A549 (cell line): ENCODE measurements at regions not wholly inside any gene's neighbourhood (a gene's known extent, or its start where the extent isn't known, plus 50 kb on each side); places are given as distances from the start of the nearest gene placed in this dataset.

ENCODE experiments used
- ATAC-seq, 2 experiments: fragments of 200-7000 bp in 1 of 2; fragments of >200 bp in 1 of 2; cut with Nextera tagmentation in 1 of 2; cut with Tn5 transposase in 1 of 2; 3 replicates each; pipeline versions ENCODE4 v1.8.0 to v1.9.1; 2018 to 2020; ENCODE audit warnings: mild to moderate bottlenecking in 1 of 2, moderate library complexity in 1 of 2
- CTCF ChIA-PET: fragments of 300-600 bp; sonication (Branson Sonifier 250); formaldehyde crosslinking; extraction: SDS; loops from one replicate; lab custom pipeline; 2021; ENCODE audit warnings: antibody characterized with exemption, inconsistent platforms; lab: Yijun Ruan, JAX
- POLR2A ChIA-PET: fragments of 350-600 bp; formaldehyde crosslinking; extraction: SDS; loops from one replicate; lab custom pipeline; 2021; ENCODE audit warnings: antibody characterized with exemption, inconsistent platforms; lab: Yijun Ruan, JAX
- DNase-seq, 2 experiments: peaks; one replicate each; pipeline versions ENCODE4 v3.0.0 to v3.0.0-alpha.2; 2011 to 2016; ENCODE audit warnings: low read depth in 1 of 2, low spot score in 1 of 2
- FAIRE-seq: peaks from 2 replicates; lab custom pipeline; 2011; peaks lifted over from hg19 to GRCh38; lab: Jason Lieb, UNC
- H3K27ac ChIP-seq, 2 experiments: fragments of >200 bp; sonication (Bioruptor Twin); formaldehyde crosslinking; 3 replicates each; pipeline ENCODE4 v1.5.1; 2016 to 2017
- H3K4me1 ChIP-seq: fragments of >200 bp; sonication (Bioruptor Twin); formaldehyde crosslinking; 3 replicates; pipeline ENCODE4 v1.6.1; 2016
- H3K4me2 ChIP-seq: fragments of >200 bp; sonication (Bioruptor Twin); formaldehyde crosslinking; 3 replicates; pipeline ENCODE4 v1.6.1; 2016
- H3K4me3 ChIP-seq: fragments of >200 bp; sonication (Bioruptor Twin); formaldehyde crosslinking; 3 replicates; pipeline ENCODE4 v1.5.1; 2016
- H3K9me3 ChIP-seq: fragments of >200 bp; sonication (Bioruptor Twin); formaldehyde crosslinking; 3 replicates; pipeline ENCODE4 v1.6.1; 2016
- BHLHE40 ChIP-seq: IDR thresholded peaks from 2 replicates; pipeline ENCODE4 v1.6.1; 2012; ENCODE audit warnings: low read depth, low read length, inconsistent platforms
- CBX2 ChIP-seq: fragments of 200-600 bp; sonication (generic); IDR thresholded peaks from 2 replicates; pipeline ENCODE4 v1.6.1; 2016; ENCODE audit warnings: low read depth, mild to moderate bottlenecking, borderline replicate concordance
- CEBPB ChIP-seq, 2 experiments: fragments of >200 bp in 1 of 2; sonication (Bioruptor Twin) in 1 of 2; formaldehyde crosslinking in 1 of 2; IDR thresholded peaks; 2 replicates each; pipeline ENCODE4 v1.6.1; 2012 to 2016
- CTCF ChIP-seq: fragments of >200 bp; sonication (Bioruptor Twin); formaldehyde crosslinking; IDR thresholded peaks from 3 replicates; pipeline ENCODE4 v1.5.1; 2016
- EHF ChIP-seq: fragments of 250-450 bp; sonication (Bioruptor Pico); IDR thresholded peaks from 2 replicates; pipeline ENCODE4 v1.5.0; 2020; ENCODE audit warnings: mild to moderate bottlenecking
- FOSB ChIP-seq: fragments of 250-450 bp; sonication (Bioruptor Pico); IDR thresholded peaks from 2 replicates; pipeline ENCODE4 v1.5.0; 2020; ENCODE audit warnings: mild to moderate bottlenecking, moderate library complexity
- FOXS1 ChIP-seq: fragments of 250-450 bp; sonication (Bioruptor Pico); IDR thresholded peaks from 2 replicates; pipeline ENCODE4 v1.5.0; 2020; ENCODE audit warnings: mild to moderate bottlenecking, moderate library complexity
- GATA3 ChIP-seq: IDR thresholded peaks from 2 replicates; pipeline ENCODE4 v1.6.1; 2012; ENCODE audit warnings: borderline replicate concordance
- HEYL ChIP-seq: fragments of 250-450 bp; sonication (Bioruptor Pico); IDR thresholded peaks from 2 replicates; pipeline ENCODE4 v1.8.0; 2021; ENCODE audit warnings: mild to moderate bottlenecking, moderate library complexity
- HMGXB4 ChIP-seq: fragments of 250-450 bp; sonication (Bioruptor Pico); IDR thresholded peaks from 2 replicates; pipeline ENCODE4 v1.5.0; 2021; ENCODE audit warnings: mild to moderate bottlenecking, moderate library complexity, borderline replicate concordance
- HOXB5 ChIP-seq: fragments of 250-450 bp; sonication (Bioruptor Pico); IDR thresholded peaks from 2 replicates; pipeline ENCODE4 v1.5.0; 2020; ENCODE audit warnings: mild to moderate bottlenecking, moderate library complexity
- JUN ChIP-seq, 2 experiments: fragments of >200 bp; sonication (Bioruptor Twin); formaldehyde crosslinking; IDR thresholded peaks; 2 replicates in 1 of 2; 3 replicates in 1 of 2; pipeline ENCODE4 v1.6.1; 2016 to 2017
- JUNB ChIP-seq: fragments of >200 bp; sonication (Bioruptor Twin); formaldehyde crosslinking; IDR thresholded peaks from 2 replicates; pipeline ENCODE4 v1.6.1; 2016
- KDM5A ChIP-seq: fragments of 200-600 bp; sonication (generic); IDR thresholded peaks from 2 replicates; pipeline ENCODE4 v1.6.1; 2016; ENCODE audit warnings: antibody characterized with exemption, mild to moderate bottlenecking
- MAFK ChIP-seq: fragments of 450-650 bp; IDR thresholded peaks from 2 replicates; pipeline ENCODE4 v1.6.1; 2014; ENCODE audit not compliant: partially characterized antibody
- MAX ChIP-seq: IDR thresholded peaks from 2 replicates; pipeline ENCODE4 v1.6.1; 2012
- NFE2L2 ChIP-seq: fragments of 150-350 bp; conservative IDR thresholded peaks from 2 replicates; pipeline ENCODE4 v1.6.1; 2014; ENCODE audit warnings: low read length
- PBX3 ChIP-seq: IDR thresholded peaks from 2 replicates; pipeline ENCODE4 v1.6.1; 2012
- PHF8 ChIP-seq: fragments of 200-600 bp; sonication (generic); IDR thresholded peaks from 2 replicates; pipeline ENCODE4 v1.6.1; 2016; ENCODE audit warnings: low read depth, mild to moderate bottlenecking, antibody characterized with exemption, moderate library complexity, borderline replicate concordance
- POLR2A ChIP-seq: IDR thresholded peaks from 2 replicates; pipeline ENCODE4 v1.6.1; 2012; ENCODE audit warnings: mild to moderate bottlenecking, low read length
- RARB ChIP-seq: fragments of 250-450 bp; sonication (Bioruptor Pico); IDR thresholded peaks from 2 replicates; pipeline ENCODE4 v1.8.0; 2021; ENCODE audit warnings: mild to moderate bottlenecking, moderate library complexity
- RCOR1 ChIP-seq: fragments of 150-350 bp; IDR thresholded peaks from 2 replicates; pipeline ENCODE4 v1.6.1; 2014; ENCODE audit warnings: antibody characterized with exemption, low read length, low read depth
- REST ChIP-seq: fragments of 200-600 bp; sonication (generic); IDR thresholded peaks from 2 replicates; pipeline ENCODE4 v1.6.1; 2016; ENCODE audit warnings: antibody characterized with exemption, mild to moderate bottlenecking, moderate library complexity
- RFX5 ChIP-seq: fragments of 450-650 bp; IDR thresholded peaks from 2 replicates; pipeline ENCODE4 v1.7.1; 2014; ENCODE audit warnings: antibody characterized with exemption, mild to moderate bottlenecking, moderate library complexity
- WGBS: methylation state at CpG from one replicate; pipeline ENCODE4 v1.1.6; 2017; ENCODE audit errors: missing lambda C conversion rate; 5-methylcytosine and 5-hydroxymethylcytosine counted together
- TF ChIP-seq, protein P1 (sequence below): fragments of >200 bp; sonication (Bioruptor Twin); formaldehyde crosslinking; IDR thresholded peaks from 2 replicates; pipeline ENCODE4 v1.6.1; 2016

DNA sequence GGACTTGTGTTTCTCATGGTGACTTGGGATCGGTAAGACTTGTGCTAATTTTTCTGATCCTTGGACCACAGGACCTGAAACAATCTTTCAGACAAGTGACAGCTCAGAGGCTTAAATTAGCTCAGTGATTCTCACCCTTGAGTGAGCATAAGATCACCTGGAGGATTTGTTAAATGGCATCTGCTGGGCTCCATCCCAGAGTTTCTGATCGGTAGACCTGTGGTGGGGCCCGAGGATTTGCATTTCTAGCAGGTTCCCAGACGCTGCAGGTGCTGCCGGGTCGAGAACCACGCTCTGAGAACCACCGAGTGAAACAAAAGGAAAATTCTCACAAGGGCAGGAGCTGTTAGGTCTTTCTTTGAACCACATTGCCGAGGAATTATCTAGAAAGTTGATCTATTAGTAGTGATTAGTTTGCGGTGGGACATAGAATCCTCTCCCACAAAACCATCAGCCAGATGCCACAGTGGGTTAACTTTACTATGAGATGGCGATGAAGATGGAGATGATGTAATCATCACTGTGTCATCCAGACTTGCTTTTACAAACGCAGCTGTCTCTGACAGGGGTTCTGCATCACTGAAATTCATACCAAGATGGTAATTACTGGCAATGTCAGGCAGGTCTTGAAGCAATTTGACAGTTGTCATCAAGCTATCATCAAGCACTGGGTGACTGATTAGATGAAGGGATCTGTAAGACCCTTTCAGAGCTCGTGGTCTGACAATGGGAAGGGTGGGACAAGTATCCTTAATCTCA is 184.0 kb downstream of the AACS start (continued):
- no peak for TF ChIP-seq PBX3
- no peak for TF ChIP-seq EHF (CRISPR knock-in tag)

- 39% methylated on average over 7 of the region's 7 CpGs for WGBS
- DNase-seq = no peak
- ChIA-PET POLR2A (no interaction called here), CTCF (no interaction called here)
- no peak for TF ChIP-seq RARB (CRISPR knock-in tag)
- TF ChIP-seq CEBPB (IDR thresholded peaks at IDR 0.05) = no peak
- no peak for TF ChIP-seq HEYL (CRISPR knock-in tag)
- TF ChIP-seq PHF8 = no peak
- no peak for TF ChIP-seq HOXB5 (CRISPR knock-in tag)
- TF ChIP-seq JUN (IDR thresholded peaks at IDR 0.05) = no peak
- TF ChIP-seq RFX5 = no peak
- no peak for TF ChIP-seq BHLHE40
- no peak for TF ChIP-seq FOXS1
- TF ChIP-seq CBX2 = no peak
- TF ChIP-seq POLR2A = no peak
- Histone ChIP-seq H3K27ac (no peak overlapping the region), H3K4me3 (no peak overlapping the region), H3K4me1 (no peaks in the 10 kb centered on the region), H3K4me2 (no peak overlapping the region), H3K9me3 (no peaks in the 10 kb centered on the region)
- FAIRE-seq = no peak
- no peak for ATAC-seq
Observed at GRCh38 chr12:125249932-125250331, 184.7 kb downstream of the AACS start.

DNA sequence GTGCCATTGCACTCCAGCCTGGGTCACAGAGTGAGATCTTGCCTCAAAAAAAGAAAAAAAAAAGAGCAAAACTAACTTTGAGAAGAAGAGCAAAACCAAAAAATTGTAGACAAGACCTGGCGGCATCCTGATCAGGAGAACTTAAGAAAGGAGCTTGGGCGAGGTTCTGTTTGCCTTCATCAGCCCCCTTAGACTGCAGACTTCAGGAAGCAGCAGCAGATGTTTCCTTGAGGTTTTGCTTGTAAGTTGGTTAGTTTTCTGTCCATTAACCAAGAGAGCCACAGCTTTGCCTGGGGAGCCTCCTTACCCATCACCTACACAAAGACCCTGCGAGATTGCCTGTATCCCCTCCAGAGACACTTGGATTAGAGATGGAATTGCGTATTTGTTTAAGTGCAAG is 189.0 kb downstream of the AACS start:
- H3K27ac ChIP-seq = no peak overlapping the region
- H3K4me2 ChIP-seq = no peak overlapping the region
- DNase-seq = no peak
- no peak for FAIRE-seq
- ChIA-PET POLR2A (no interaction called here), CTCF (interaction anchor here (0.6 to 0.8 kb wide), 2 partner anchors 69 to 106 kb away, joined by 3 read pairs; no protein-coding TSS in a partner anchor)
- H3K4me3 ChIP-seq = no peak overlapping the region
- WGBS = 24% methylated on average over 4 of the region's 4 CpGs
- ATAC-seq = no peak
- TF ChIP-seq HMGXB4 (no peak), POLR2A (no peak), CTCF (no peak), GATA3 (no peak), NFE2L2 (no peak), HOXB5 (CRISPR knock-in tag) (no peak)
- no peaks in the 10 kb centered on the region for H3K4me1 ChIP-seq
- no peaks in the 10 kb centered on the region; the same call in 2 of the 3 replicates for H3K9me3 ChIP-seq

GRCh38 chr12:125254856-125255255 is 189.6 kb downstream of the AACS start:
- ATAC-seq = no peak
- Histone ChIP-seq H3K27ac (no peak overlapping the region), H3K4me2 (no peak overlapping the region), H3K4me1 (no peaks in the 10 kb centered on the region), H3K4me3 (no peak overlapping the region), H3K9me3 (no peaks in the 10 kb centered on the region; the same call in 2 of the 3 replicates)
- no peak for DNase-seq
- ChIA-PET POLR2A (no interaction called here), CTCF (interaction anchor here (0.6 kb wide), 1 partner anchor 106 kb away, joined by 3 read pairs; no protein-coding TSS in a partner anchor)
- WGBS = 31% methylated on average over 11 of the region's 11 CpGs
- no peak for FAIRE-seq
- no peak for TF ChIP-seq MAFK
- TF ChIP-seq, protein P1, sequence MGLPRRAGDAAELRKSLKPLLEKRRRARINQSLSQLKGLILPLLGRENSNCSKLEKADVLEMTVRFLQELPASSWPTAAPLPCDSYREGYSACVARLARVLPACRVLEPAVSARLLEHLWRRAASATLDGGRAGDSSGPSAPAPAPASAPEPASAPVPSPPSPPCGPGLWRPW = no peak
- TF ChIP-seq MAX = no peak
- no peak for TF ChIP-seq RCOR1
- TF ChIP-seq RFX5 = no peak
- TF ChIP-seq JUNB = no peak
- TF ChIP-seq KDM5A = no peak
- TF ChIP-seq REST = no peak
- TF ChIP-seq EHF (CRISPR knock-in tag) = no peak
- TF ChIP-seq FOSB (CRISPR knock-in tag) = no peak
